NOMO-1 treated with DMSO at 0.1 percent for 48 hours (cell line): ENCODE measurements at regions not wholly inside any gene's neighbourhood (a gene's known extent, or its start where the extent isn't known, plus 50 kb on each side); places are given as distances from the start of the nearest gene placed in this dataset.
A peak's percentile ranks its signal among the peaks of the same experiment; 100 is the strongest.
"Not testable (repeated sequence)": the region's sequence is repeated elsewhere in the genome, so short reads cannot be mapped to it uniquely, and the experiment has no call there.

Experiments
- DNase-seq: peaks from one replicate; lab custom pipeline; 2025; ENCODE audit not compliant: unreplicated experiment; lab: John Stamatoyannopoulos, UW

GRCh38 chr1:184181044-184181443, 129.5 kb downstream of the TSEN15 start:
- no peak for DNase-seq

GRCh38 chr1:184183919-184184318, 132.4 kb downstream of the TSEN15 start:
- no peak for DNase-seq

- DNase-seq: not testable (repeated sequence)
These were observed 133.1 kb downstream of the TSEN15 start for GRCh38 chr1:184184614-184185013.

GRCh38 chr1:184185347-184185746, 133.8 kb downstream of the TSEN15 start:
- DNase-seq: no peak

- DNase-seq: no peak
These were observed 134.6 kb downstream of the TSEN15 start for GRCh38 chr1:184186167-184186566.

- no peak for DNase-seq
These were observed 135.6 kb downstream of the TSEN15 start for GRCh38 chr1:184187097-184187496.

GRCh38 chr1:184188037-184188436, 136.5 kb downstream of the TSEN15 start:
- no peak for DNase-seq

- DNase-seq: no peak
These were observed 137.8 kb downstream of the TSEN15 start for GRCh38 chr1:184189361-184189760.

- no peak for DNase-seq
These were observed 139.1 kb downstream of the TSEN15 start for GRCh38 chr1:184190616-184191015.

- no peak for DNase-seq
These were observed 139.7 kb downstream of the TSEN15 start for GRCh38 chr1:184191181-184191621.

GRCh38 chr1:184192796-184193195, 141.3 kb downstream of the TSEN15 start:
- no peak for DNase-seq

- no peak for DNase-seq
These were observed 141.9 kb downstream of the TSEN15 start for GRCh38 chr1:184193451-184193850.

GRCh38 chr1:184194236-184194635, 142.7 kb downstream of the TSEN15 start:
- DNase-seq: no peak

GRCh38 chr1:184195722-184196121, 144.2 kb downstream of the TSEN15 start:
- not testable (repeated sequence) for DNase-seq

- DNase-seq: no peak
These were observed 146.3 kb downstream of the TSEN15 start for GRCh38 chr1:184197831-184198230.

GRCh38 chr1:184199036-184199435, 147.5 kb downstream of the TSEN15 start:
- no peak for DNase-seq

- DNase-seq: no peak
These were observed 148.0 kb downstream of the TSEN15 start for GRCh38 chr1:184199438-184200085.

GRCh38 chr1:184208622-184209021, 157.1 kb downstream of the TSEN15 start:
- no peak for DNase-seq

- no peak for DNase-seq
These were observed 158.5 kb downstream of the TSEN15 start for GRCh38 chr1:184210031-184210430.

- no peak for DNase-seq
These were observed 159.3 kb downstream of the TSEN15 start for GRCh38 chr1:184210862-184211261.

- peak; percentile 46 for DNase-seq
These were observed 161.3 kb downstream of the TSEN15 start for GRCh38 chr1:184212649-184213314.

GRCh38 chr1:184214128-184214527, 162.6 kb downstream of the TSEN15 start:
- no peak for DNase-seq
